ENCODE measurements at regions not wholly inside any gene's neighbourhood (a gene's known extent, or its start where the extent isn't known, plus 50 kb on each side); places are given as distances from the start of the nearest gene placed in this dataset.
"Not testable (repeated sequence)": the region's sequence is repeated elsewhere in the genome, so short reads cannot be mapped to it uniquely, and the experiment has no call there.

DNA sequence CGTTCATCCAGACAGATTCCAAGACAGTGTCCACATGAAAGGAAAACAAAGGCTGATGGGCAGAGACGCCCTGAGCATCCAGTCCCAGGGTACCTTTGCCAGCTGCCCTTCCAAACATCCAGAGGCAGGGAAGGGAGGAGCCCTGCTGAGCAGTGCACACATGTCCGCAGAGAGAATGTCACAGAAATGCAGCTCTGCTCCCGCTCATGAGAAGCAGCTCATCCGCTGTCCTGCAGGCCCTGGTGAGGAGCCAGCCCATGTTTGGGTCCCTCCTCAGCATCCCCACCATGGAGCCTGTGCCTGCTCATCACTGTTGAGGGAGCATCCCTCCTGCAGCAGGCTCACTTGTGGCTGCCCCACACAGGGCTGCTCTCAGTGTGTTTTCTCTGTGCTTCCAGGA is 484.7 kb downstream of the GOLGA6L6 start:
- H3K9me3 Mint-ChIP-seq, POLR2A ChIA-PET, H3K4me1 Mint-ChIP-seq: not testable (repeated sequence)

DNA sequence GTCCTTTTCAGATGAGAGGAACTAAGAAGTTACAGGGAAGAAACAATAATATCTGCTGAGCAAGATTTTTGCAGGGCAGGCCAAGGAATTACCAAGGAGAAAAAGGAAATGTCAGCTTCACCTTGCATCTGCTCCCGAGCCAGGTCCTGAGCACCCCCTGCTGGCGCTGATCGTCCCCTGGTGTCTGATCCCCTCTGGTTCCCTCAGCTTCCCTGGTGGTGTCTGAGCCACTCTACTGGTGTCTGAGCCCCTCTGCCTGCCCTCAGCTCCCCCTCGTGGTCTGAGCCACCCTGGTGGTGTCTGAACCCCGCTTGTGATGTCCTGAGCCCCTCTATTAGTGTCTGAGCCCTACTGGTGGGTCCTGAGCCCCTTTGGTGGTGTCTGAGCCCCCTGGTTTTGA is 485.7 kb downstream of the GOLGA6L6 start:
- H3K36me3 Mint-ChIP-seq (ENCODE audit: low read depth); H3K27ac Mint-ChIP-seq; H3K4me3 Mint-ChIP-seq; DNase-seq; POLR2A ChIA-PET; H3K27me3 Mint-ChIP-seq; CTCF ChIA-PET; H3K4me1 Mint-ChIP-seq; H3K9me3 Mint-ChIP-seq: not testable (repeated sequence)

More for the DNA sequence above, 484.7 kb downstream of the GOLGA6L6 start:
- CTCF ChIA-PET; H3K27ac Mint-ChIP-seq; H3K4me3 Mint-ChIP-seq; DNase-seq; H3K27me3 Mint-ChIP-seq; H3K36me3 Mint-ChIP-seq (ENCODE audit: low read depth): not testable (repeated sequence)

DNA sequence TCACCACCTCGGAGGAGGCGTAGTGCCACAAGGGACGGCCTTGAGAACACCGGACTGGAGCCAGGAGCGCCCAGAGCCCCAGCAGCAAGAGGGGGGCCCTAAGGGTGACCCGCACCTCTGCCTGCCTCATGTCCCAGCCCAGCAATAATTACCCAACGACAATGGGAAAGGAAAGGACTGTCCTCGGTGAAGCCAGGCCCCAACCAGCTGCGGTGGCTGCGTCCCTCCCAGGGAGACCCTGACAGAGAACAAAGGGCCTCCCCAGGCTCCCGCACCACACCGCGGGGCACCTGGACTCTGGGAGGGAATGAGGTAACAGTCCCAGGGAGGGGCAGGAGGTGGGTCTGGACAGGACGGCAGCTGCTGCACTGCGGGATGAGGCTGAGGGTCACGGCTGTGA is 493.4 kb downstream of the GOLGA6L6 start:
- H3K27me3 Mint-ChIP-seq; H3K4me3 Mint-ChIP-seq; H3K36me3 Mint-ChIP-seq (ENCODE audit: low read depth); H3K9me3 Mint-ChIP-seq; CTCF ChIA-PET; H3K4me1 Mint-ChIP-seq; DNase-seq; H3K27ac Mint-ChIP-seq; POLR2A ChIA-PET: not testable (repeated sequence)

DNA sequence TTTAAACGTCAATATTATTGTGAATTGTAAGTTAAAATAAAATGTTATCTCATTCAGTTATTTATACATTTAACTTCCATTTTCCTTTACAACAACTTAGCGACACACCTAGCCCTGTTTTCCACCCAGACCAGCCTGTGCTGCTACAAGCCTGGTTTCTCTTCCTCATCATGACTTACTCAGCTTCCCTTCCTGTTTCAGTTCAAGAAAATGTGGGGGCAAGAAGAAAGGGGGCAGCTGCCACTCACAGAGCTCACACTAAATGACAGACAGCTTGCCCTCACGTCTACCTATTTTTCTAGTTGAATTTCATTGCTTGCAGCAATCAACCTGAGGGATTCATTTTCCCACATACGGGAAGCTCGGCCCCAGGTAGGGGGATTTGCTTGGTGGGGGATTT is 496.4 kb downstream of the GOLGA6L6 start:
- H3K9me3 Mint-ChIP-seq; H3K27ac Mint-ChIP-seq; H3K4me1 Mint-ChIP-seq; H3K27me3 Mint-ChIP-seq; H3K36me3 Mint-ChIP-seq (ENCODE audit: low read depth); H3K4me3 Mint-ChIP-seq; CTCF ChIA-PET; DNase-seq; POLR2A ChIA-PET: not testable (repeated sequence)

DNA sequence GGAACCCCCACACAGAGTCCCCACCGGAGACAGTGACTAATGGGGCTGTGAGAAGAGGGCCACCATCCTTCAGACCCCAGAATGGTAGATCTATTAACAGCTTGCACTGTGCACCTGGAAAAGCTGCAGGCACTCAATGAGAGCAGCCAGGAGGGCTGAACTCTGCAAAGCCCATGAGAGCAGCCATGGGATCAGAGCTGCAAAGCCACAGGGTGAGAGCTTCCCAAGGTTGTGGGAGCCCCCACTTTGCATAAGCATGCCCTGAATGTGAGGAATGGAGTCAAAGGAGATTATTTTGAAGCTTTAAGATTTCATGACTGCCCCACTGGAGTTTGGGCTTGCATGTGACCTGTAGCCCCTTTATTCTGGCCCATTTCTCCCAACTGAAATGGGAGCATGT is 500.9 kb downstream of the GOLGA6L6 start:
- DNase-seq; POLR2A ChIA-PET; H3K9me3 Mint-ChIP-seq; H3K27me3 Mint-ChIP-seq; H3K4me1 Mint-ChIP-seq; H3K36me3 Mint-ChIP-seq (ENCODE audit: low read depth); H3K4me3 Mint-ChIP-seq; H3K27ac Mint-ChIP-seq; CTCF ChIA-PET: not testable (repeated sequence)

DNA sequence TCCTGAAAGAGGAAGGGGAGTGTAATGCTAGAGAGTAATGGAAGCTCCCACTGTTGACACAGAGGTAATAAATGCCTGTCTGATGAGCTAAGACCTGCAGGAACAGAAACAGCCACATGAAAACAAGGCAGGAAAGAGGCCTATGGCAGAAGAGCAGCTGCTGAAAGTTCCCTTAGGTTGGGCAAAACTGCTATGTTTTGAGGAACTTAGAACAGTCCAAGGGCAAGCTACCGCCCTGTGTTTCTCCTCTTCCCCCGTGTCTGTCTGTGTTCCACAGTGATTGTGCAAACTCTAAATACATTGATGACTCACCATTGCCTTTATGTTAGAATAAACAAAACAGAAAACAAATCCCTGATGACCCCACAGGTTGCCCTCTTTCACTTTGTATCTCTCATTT is 516.6 kb downstream of the GOLGA6L6 start:
- DNase-seq; H3K27me3 Mint-ChIP-seq; H3K4me1 Mint-ChIP-seq; H3K36me3 Mint-ChIP-seq (ENCODE audit: low read depth); H3K27ac Mint-ChIP-seq; POLR2A ChIA-PET; H3K4me3 Mint-ChIP-seq; CTCF ChIA-PET; H3K9me3 Mint-ChIP-seq: not testable (repeated sequence)

DNA sequence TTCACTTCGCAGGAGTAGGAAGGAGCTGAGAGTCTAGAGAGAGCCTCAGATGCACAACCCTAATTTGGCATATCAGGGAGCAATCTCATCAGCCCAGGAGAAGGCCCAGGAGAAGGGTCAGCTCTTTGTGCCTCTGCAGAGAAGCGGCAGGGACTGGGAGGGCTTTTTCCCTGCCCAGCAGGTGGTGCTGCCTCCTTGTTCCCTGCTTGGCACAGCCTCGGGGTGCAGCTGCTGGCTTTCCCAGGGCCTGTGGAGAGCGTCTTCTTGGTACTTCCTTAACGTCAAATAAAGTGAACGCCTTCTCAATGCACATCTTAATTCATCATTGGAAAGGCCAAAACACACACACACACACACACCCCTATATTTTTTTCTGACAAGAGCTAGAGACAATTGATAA is 519.3 kb downstream of the GOLGA6L6 start:
- H3K4me3 Mint-ChIP-seq; POLR2A ChIA-PET; H3K27me3 Mint-ChIP-seq; H3K27ac Mint-ChIP-seq; H3K4me1 Mint-ChIP-seq; DNase-seq; H3K9me3 Mint-ChIP-seq; H3K36me3 Mint-ChIP-seq (ENCODE audit: low read depth); CTCF ChIA-PET: not testable (repeated sequence)

- CTCF ChIA-PET; H3K4me1 Mint-ChIP-seq; H3K36me3 Mint-ChIP-seq (ENCODE audit: low read depth); POLR2A ChIA-PET; DNase-seq; H3K9me3 Mint-ChIP-seq; H3K4me3 Mint-ChIP-seq; H3K27ac Mint-ChIP-seq; H3K27me3 Mint-ChIP-seq: not testable (repeated sequence)
Measured at GRCh38 chr15:20021351-20021750, 520.2 kb downstream of the GOLGA6L6 start.

GRCh38 chr15:20020588-20020987 is 521.0 kb downstream of the GOLGA6L6 start:
- H3K4me1 Mint-ChIP-seq; POLR2A ChIA-PET; H3K9me3 Mint-ChIP-seq; H3K36me3 Mint-ChIP-seq (ENCODE audit: low read depth); H3K27me3 Mint-ChIP-seq; H3K27ac Mint-ChIP-seq; H3K4me3 Mint-ChIP-seq; DNase-seq; CTCF ChIA-PET: not testable (repeated sequence)

DNA sequence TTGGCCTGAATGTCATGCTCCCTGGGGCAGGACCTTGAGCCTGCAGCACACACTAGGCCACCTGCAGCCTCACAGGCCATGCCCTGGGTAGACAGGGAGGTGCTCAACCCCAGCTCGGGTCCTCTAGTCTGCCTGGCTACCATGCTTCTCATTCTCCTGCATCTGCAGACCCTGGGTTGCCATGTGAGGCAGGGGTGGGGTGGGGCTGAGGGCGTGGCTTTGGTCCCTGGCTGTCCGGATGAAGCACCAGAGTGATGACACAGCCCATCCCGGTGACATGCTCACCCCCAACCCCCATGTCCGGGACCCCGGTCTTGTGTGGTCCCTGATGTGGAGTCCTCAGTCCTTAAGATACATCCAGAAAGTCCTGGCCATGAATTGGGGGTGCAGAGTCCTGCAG is 521.8 kb downstream of the GOLGA6L6 start:
- H3K27ac Mint-ChIP-seq; POLR2A ChIA-PET; H3K4me3 Mint-ChIP-seq; DNase-seq; H3K27me3 Mint-ChIP-seq; H3K9me3 Mint-ChIP-seq; CTCF ChIA-PET; H3K36me3 Mint-ChIP-seq (ENCODE audit: low read depth); H3K4me1 Mint-ChIP-seq: not testable (repeated sequence)

DNA sequence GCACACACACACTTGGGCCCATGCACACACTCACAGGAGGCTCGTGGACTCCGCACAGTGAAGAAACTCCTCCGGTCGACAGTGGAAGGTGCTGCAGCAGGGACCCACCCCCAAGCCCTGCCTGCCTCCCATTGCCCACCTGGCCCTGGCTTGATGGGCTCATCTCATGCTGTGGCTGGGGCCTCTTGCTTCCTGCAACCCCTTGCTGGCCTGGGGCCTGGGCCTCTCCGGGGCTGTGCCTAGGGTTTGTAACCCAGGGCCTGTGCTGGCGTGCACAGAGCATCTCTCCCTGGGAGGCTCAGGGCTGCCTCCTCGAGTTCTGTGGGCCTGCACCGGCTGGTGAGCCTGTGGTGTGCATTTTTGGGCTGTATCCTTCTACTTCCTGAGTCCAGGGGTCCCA is 524.0 kb downstream of the GOLGA6L6 start:
- H3K4me3 Mint-ChIP-seq, CTCF ChIA-PET: not testable (repeated sequence)

DNA sequence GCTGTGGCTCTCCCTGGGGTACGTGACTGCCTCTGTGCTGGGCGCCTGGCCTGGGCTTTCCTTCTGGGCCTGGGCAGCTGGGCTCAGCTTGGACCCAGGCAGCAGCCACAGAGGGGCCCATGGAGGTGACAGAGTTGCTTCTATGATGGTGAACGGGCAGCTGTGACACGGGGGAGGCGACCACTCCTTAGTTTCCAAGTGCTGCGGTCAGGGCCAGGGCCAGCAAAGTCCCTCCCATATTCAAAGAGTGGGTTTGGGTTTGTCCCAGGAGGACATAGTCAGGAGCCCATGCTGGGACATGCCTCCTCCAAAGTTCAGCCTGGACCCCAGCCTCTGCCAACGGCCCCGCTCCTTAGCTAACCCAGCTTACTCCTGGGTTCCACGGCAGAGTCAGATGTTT is 524.7 kb downstream of the GOLGA6L6 start:
- DNase-seq; H3K27me3 Mint-ChIP-seq; CTCF ChIA-PET; POLR2A ChIA-PET; H3K27ac Mint-ChIP-seq; H3K9me3 Mint-ChIP-seq; H3K4me1 Mint-ChIP-seq; H3K36me3 Mint-ChIP-seq (ENCODE audit: low read depth); H3K4me3 Mint-ChIP-seq: not testable (repeated sequence)

More for the DNA sequence above, 524.0 kb downstream of the GOLGA6L6 start:
- H3K9me3 Mint-ChIP-seq; H3K27ac Mint-ChIP-seq; DNase-seq; H3K36me3 Mint-ChIP-seq (ENCODE audit: low read depth); H3K4me1 Mint-ChIP-seq; POLR2A ChIA-PET; H3K27me3 Mint-ChIP-seq: not testable (repeated sequence)

GRCh38 chr15:20012837-20013236 is 528.8 kb downstream of the GOLGA6L6 start:
- H3K27me3 Mint-ChIP-seq; H3K4me1 Mint-ChIP-seq; POLR2A ChIA-PET; H3K9me3 Mint-ChIP-seq; DNase-seq; CTCF ChIA-PET; H3K4me3 Mint-ChIP-seq; H3K36me3 Mint-ChIP-seq (ENCODE audit: low read depth); H3K27ac Mint-ChIP-seq: not testable (repeated sequence)

- H3K27me3 Mint-ChIP-seq; DNase-seq; POLR2A ChIA-PET; H3K36me3 Mint-ChIP-seq (ENCODE audit: low read depth); H3K27ac Mint-ChIP-seq; H3K4me1 Mint-ChIP-seq; H3K9me3 Mint-ChIP-seq; H3K4me3 Mint-ChIP-seq; CTCF ChIA-PET: not testable (repeated sequence)
Measured at GRCh38 chr15:20010759-20011158, 530.8 kb downstream of the GOLGA6L6 start.

GRCh38 chr15:20009619-20010018 is 532.0 kb downstream of the GOLGA6L6 start:
- CTCF ChIA-PET; POLR2A ChIA-PET; H3K27ac Mint-ChIP-seq; H3K27me3 Mint-ChIP-seq; DNase-seq; H3K36me3 Mint-ChIP-seq (ENCODE audit: low read depth); H3K9me3 Mint-ChIP-seq; H3K4me3 Mint-ChIP-seq; H3K4me1 Mint-ChIP-seq: not testable (repeated sequence)

Measured in activated CD4-positive, alpha-beta T cell treated with anti-CD3 and anti-CD28 coated beads, Interleukin-2, amount 10 ng/mL, durations not matched to agents 7 days and 5 days (primary cell).